H9 (cell line): ENCODE measurements at regions not wholly inside any gene's neighbourhood (a gene's known extent, or its start where the extent isn't known, plus 50 kb on each side); places are given as distances from the start of the nearest gene placed in this dataset.

Source experiments
- DNase-seq: peaks from one replicate; pipeline ENCODE4 v3.0.0-alpha.2; 2017
- H2AFZ ChIP-seq: one replicate; pipeline ENCODE4 v1.6.1; 2013; ENCODE audit warnings: mild to moderate bottlenecking, low read length, control low read depth, moderate library complexity
- H2AK5ac ChIP-seq: 2 replicates; pipeline ENCODE4 v1.6.1; 2013; ENCODE audit warnings: low read length, control low read depth, mixed read lengths; ENCODE audit not compliant: insufficient read length
- H2BK120ac ChIP-seq: one replicate; pipeline ENCODE4 v1.6.1; 2013; ENCODE audit warnings: low read depth, mild to moderate bottlenecking, low read length, control low read depth, inconsistent platforms; ENCODE audit not compliant: poor library complexity, severe bottlenecking
- H2BK12ac ChIP-seq: 2 replicates; pipeline ENCODE4 v1.6.1; 2013; ENCODE audit warnings: low read length, control low read depth, mixed read lengths, low read depth; ENCODE audit not compliant: insufficient read length
- H2BK15ac ChIP-seq: 2 replicates; pipeline ENCODE4 v1.6.1; 2013; ENCODE audit warnings: low read depth, low read length, control low read depth
- H2BK20ac ChIP-seq: one replicate; pipeline ENCODE4 v1.6.1; 2013; ENCODE audit warnings: low read depth, mild to moderate bottlenecking, low read length, control low read depth, inconsistent platforms; ENCODE audit not compliant: poor library complexity, severe bottlenecking
- H2BK5ac ChIP-seq: 2 replicates; pipeline ENCODE4 v1.6.1; 2013; ENCODE audit warnings: low read length, control low read depth, mixed read lengths; ENCODE audit not compliant: insufficient read length
- H3K14ac ChIP-seq: 2 replicates; pipeline ENCODE4 v1.6.1; 2013; ENCODE audit warnings: low read length, control low read depth; ENCODE audit not compliant: insufficient read depth
- H3K18ac ChIP-seq: 2 replicates; pipeline ENCODE4 v1.6.1; 2013; ENCODE audit warnings: low read depth, mild to moderate bottlenecking, mixed read lengths, low read length, control low read depth; ENCODE audit not compliant: insufficient read length
- H3K23ac ChIP-seq: 2 replicates; pipeline ENCODE4 v1.6.1; 2013; ENCODE audit warnings: low read length, control low read depth, mixed read lengths, low read depth; ENCODE audit not compliant: insufficient read length
- H3K23me2 ChIP-seq: 2 replicates; pipeline ENCODE4 v1.6.1; 2013; ENCODE audit warnings: low read depth, mild to moderate bottlenecking, mixed read lengths, low read length, control low read depth; ENCODE audit not compliant: insufficient read length, poor library complexity, severe bottlenecking
- H3K27ac ChIP-seq: 2 replicates; pipeline ENCODE4 v1.5.1; 2013; ENCODE audit warnings: low read length, control low read depth, mixed read lengths, low read depth; ENCODE audit not compliant: insufficient read length
- H3K27me3 ChIP-seq: 2 replicates; pipeline ENCODE4 v1.6.1; 2013; ENCODE audit warnings: low read length, control low read depth, inconsistent platforms; ENCODE audit not compliant: insufficient read depth
- H3K4ac ChIP-seq: 2 replicates; pipeline ENCODE4 v1.6.1; 2013; ENCODE audit warnings: low read depth, mild to moderate bottlenecking, control low read depth, inconsistent platforms, low read length, moderate library complexity
- H3K4me1 ChIP-seq: 2 replicates; pipeline ENCODE4 v1.6.1; 2013; ENCODE audit warnings: low read length, control low read depth, inconsistent platforms; ENCODE audit not compliant: insufficient read depth
- H3K4me2 ChIP-seq: 2 replicates; pipeline ENCODE4 v1.6.1; 2013; ENCODE audit warnings: low read length, control low read depth, mixed read lengths; ENCODE audit not compliant: insufficient read length, insufficient read depth
- H3K56ac ChIP-seq: 2 replicates; pipeline ENCODE4 v1.6.1; 2013; ENCODE audit warnings: low read depth, mild to moderate bottlenecking, mixed read lengths, low read length, control low read depth; ENCODE audit not compliant: insufficient read length
- H3K79me1 ChIP-seq: 2 replicates; pipeline ENCODE4 v1.6.1; 2013; ENCODE audit warnings: low read depth, mild to moderate bottlenecking, moderate library complexity, low read length, control low read depth, inconsistent platforms; ENCODE audit not compliant: insufficient read depth, poor library complexity, severe bottlenecking
- H3K79me2 ChIP-seq: 2 replicates; pipeline ENCODE4 v1.6.1; 2013; ENCODE audit warnings: low read length, control low read depth, inconsistent platforms; ENCODE audit not compliant: insufficient read depth
- H3K9ac ChIP-seq: 2 replicates; pipeline ENCODE4 v1.6.1; 2013; ENCODE audit warnings: low read length, control low read depth, mixed read lengths; ENCODE audit not compliant: insufficient read length; ENCODE audit errors: extremely low read depth
- H3K9me3 ChIP-seq: one replicate; pipeline ENCODE4 v1.6.1; 2013; ENCODE audit warnings: low read depth, low read length, inconsistent platforms; ENCODE audit not compliant: control insufficient read depth
- H3T11ph ChIP-seq: one replicate; pipeline ENCODE4 v1.6.1; 2013; ENCODE audit warnings: mild to moderate bottlenecking, low read length, control low read depth, inconsistent platforms
- H4K20me1 ChIP-seq: one replicate; pipeline ENCODE4 v1.6.1; 2013; ENCODE audit not compliant: control insufficient read depth, insufficient read length, insufficient read depth
- H4K5ac ChIP-seq: 2 replicates; pipeline ENCODE4 v1.6.1; 2013; ENCODE audit warnings: low read depth, mild to moderate bottlenecking, mixed read lengths, low read length, control low read depth; ENCODE audit not compliant: insufficient read length
- H4K8ac ChIP-seq: replicated peaks from 2 replicates; pipeline ENCODE4 v1.6.1; 2013; ENCODE audit warnings: low read length, control low read depth, mixed read lengths, low read depth; ENCODE audit not compliant: insufficient read length
- H4K91ac ChIP-seq: 2 replicates; pipeline ENCODE4 v1.6.1; 2013; ENCODE audit warnings: low read depth, mild to moderate bottlenecking, moderate library complexity, mixed read lengths, low read length, control low read depth; ENCODE audit not compliant: insufficient read length
- H3K27ac Mint-ChIP-seq, 3 experiments: 2 replicates in 2 of 3; 3 replicates in 1 of 3; pipeline ENCODE4 v1.8.0; 2020 to 2021; ENCODE audit warnings: mixed read lengths in 3 of 3, mild to moderate bottlenecking in 1 of 3, moderate library complexity in 1 of 3
- H3K27me3 Mint-ChIP-seq: 2 replicates; pipeline ENCODE4 v1.8.0; 2021; ENCODE audit warnings: low read depth, mild to moderate bottlenecking, moderate library complexity, mixed read lengths
- H3K36me3 Mint-ChIP-seq, 3 experiments: 2 replicates in 2 of 3; 3 replicates in 1 of 3; pipeline ENCODE4 v1.8.0; 2020 to 2021; ENCODE audit warnings: low read depth in 3 of 3, mixed read lengths in 3 of 3; ENCODE audit not compliant: insufficient read depth in 1 of 3
- H3K4me1 Mint-ChIP-seq, 2 experiments: 2 replicates each; pipeline ENCODE4 v1.8.0; 2020; ENCODE audit warnings: mixed read lengths in 2 of 2
- H3K4me3 Mint-ChIP-seq, 2 experiments: 2 replicates in 1 of 2; 3 replicates in 1 of 2; pipeline ENCODE4 v1.8.0; 2020 to 2021; ENCODE audit warnings: mild to moderate bottlenecking in 2 of 2, mixed read lengths in 2 of 2, moderate library complexity in 1 of 2
- H3K9me3 Mint-ChIP-seq, 2 experiments: 2 replicates in 1 of 2; 3 replicates in 1 of 2; pipeline ENCODE4 v1.8.0; 2020; ENCODE audit warnings: mild to moderate bottlenecking in 2 of 2, mixed read lengths in 2 of 2, moderate library complexity in 1 of 2
- CTCF ChIP-seq: fragments of 200-600 bp; sonication (generic); conservative IDR thresholded peaks from 3 replicates; pipeline ENCODE4 v1.8.0; 2021; ENCODE audit warnings: antibody characterized with exemption, mild to moderate bottlenecking
- WGBS: extraction: QIAGEN DNeasy Blood & Tissue Kit; methylation state at CpG from one replicate; pipeline ENCODE4 v1.1.7; 2013; ENCODE audit warnings: missing lambda C conversion rate, low lambda C conversion rate, mixed read lengths; ENCODE audit not compliant: insufficient read length; ENCODE audit errors: extremely low coverage; 5-methylcytosine and 5-hydroxymethylcytosine counted together

GRCh38 chr6:79307321-79308036 is 73.0 kb upstream of the HMGN3 start:
- H3K4me3 Mint-ChIP-seq: no peak overlapping the region
- TF ChIP-seq CTCF: no peak
- H3K9me3 Mint-ChIP-seq: peaks cover 1 to 2% of the 10 kb centered on the region in 2 experiments; a peak in 3 of 5 replicates
- Histone ChIP-seq H2BK15ac (no peak overlapping the region), H3K4ac (no peak overlapping the region), H3K4me2 (no peak overlapping the region), H3K27ac (no peak overlapping the region), H2BK120ac (no peak overlapping the region), H3K27me3 (no peaks in the 10 kb centered on the region), H3K9ac (no peak overlapping the region), H3K18ac (no peak overlapping the region), H3K79me1 (no peaks in the 10 kb centered on the region), H3K23ac (no peak overlapping the region), H2BK12ac (no peak overlapping the region), H3K79me2 (0 out of 2 replicates have a peak, but pooled peaks cover 2% of the 10 kb centered on the region), H4K8ac (no peak overlapping the region), H3T11ph (no peak overlapping the region), H3K9me3 (no peaks in the 10 kb centered on the region), H3K14ac (no peak overlapping the region), H4K91ac (no peak overlapping the region), H2AFZ (no peak overlapping the region), H2BK20ac (no peak overlapping the region), H3K23me2 (no peaks in the 10 kb centered on the region), H4K20me1 (no peaks in the 10 kb centered on the region), H4K5ac (no peak overlapping the region), H3K56ac (no peak overlapping the region), H2AK5ac (no peak overlapping the region), H2BK5ac (no peak overlapping the region), H3K4me1 (no peaks in the 10 kb centered on the region)
- DNase-seq: no peak
- H3K27ac Mint-ChIP-seq: no peak overlapping the region
- peaks cover 0 to 3% of the 10 kb centered on the region in 2 experiments; a peak in 2 of 4 replicates for H3K4me1 Mint-ChIP-seq
- peaks cover 0 to under 1% (median 0%) of the 10 kb centered on the region in 3 experiments; a peak in 1 of 7 replicates for H3K36me3 Mint-ChIP-seq
- no peaks in the 10 kb centered on the region for H3K27me3 Mint-ChIP-seq
- no CpG with 5 or more reads among the region's 7 CpGs for WGBS
